WTC11 (cell line): ENCODE measurements at regions not wholly inside any gene's neighbourhood (a gene's known extent, or its start where the extent isn't known, plus 50 kb on each side); places are given as distances from the start of the nearest gene placed in this dataset.
"Not testable (repeated sequence)": the region's sequence is repeated elsewhere in the genome, so short reads cannot be mapped to it uniquely, and the experiment has no call there.

Source experiments
- ATAC-seq: fragments of 200-7000 bp; cut with Tn5 transposase; 2 replicates; pipeline ENCODE4 v1.10.0; 2021; ENCODE audit warnings: mild to moderate bottlenecking, moderate library complexity
- CTCF ChIA-PET: fragments of 300-600 bp; sonication (Branson Sonifier 250); formaldehyde crosslinking; loops from one replicate; lab custom pipeline; 2021; ENCODE audit warnings: antibody characterized with exemption; lab: Charles Lee
- POLR2A ChIA-PET: fragments of 350-600 bp; sonication (Branson Sonifier 250); formaldehyde crosslinking; loops from one replicate; lab custom pipeline; 2021; ENCODE audit warnings: antibody characterized with exemption; lab: Charles Lee
- DNase-seq: peaks from one replicate; pipeline ENCODE4 v3.0.0; 2021; ENCODE audit warnings: low spot score
- H3K27ac Mint-ChIP-seq: 2 replicates; pipeline ENCODE4 v1.8.0; 2021; ENCODE audit warnings: mixed read lengths
- H3K27me3 Mint-ChIP-seq: 2 replicates; pipeline ENCODE4 v1.8.0; 2021; ENCODE audit warnings: low read depth, mild to moderate bottlenecking, moderate library complexity, mixed read lengths
- H3K36me3 Mint-ChIP-seq: 2 replicates; pipeline ENCODE4 v1.8.0; 2021; ENCODE audit warnings: mixed read lengths
- H3K4me1 Mint-ChIP-seq: 2 replicates; pipeline ENCODE4 v1.8.0; 2022; ENCODE audit warnings: mixed read lengths
- H3K4me3 Mint-ChIP-seq: 2 replicates; pipeline ENCODE4 v1.8.0; 2021; ENCODE audit warnings: mild to moderate bottlenecking, moderate library complexity, mixed read lengths
- H3K9me3 Mint-ChIP-seq: 2 replicates; pipeline ENCODE4 v1.8.0; 2021; ENCODE audit warnings: mixed read lengths
- ATF1 ChIP-seq: sonication (generic); formaldehyde crosslinking; IDR thresholded peaks from 2 replicates; pipeline ENCODE4 v1.8.1; 2023; ENCODE audit warnings: mild to moderate bottlenecking, moderate library complexity, missing genetic modification reagents
- CBFB ChIP-seq: sonication (generic); formaldehyde crosslinking; IDR thresholded peaks from 2 replicates; pipeline ENCODE4 v1.8.1; 2022; ENCODE audit warnings: mild to moderate bottlenecking, low read depth, missing genetic modification reagents
- CDX4 ChIP-seq: fragments of 250-450 bp; sonication (Bioruptor Pico); IDR thresholded peaks from 2 replicates; pipeline ENCODE4 v1.9.0; 2021; ENCODE audit warnings: moderate library complexity, mild to moderate bottlenecking, inconsistent platforms, borderline replicate concordance
- CREM ChIP-seq: sonication (generic); formaldehyde crosslinking; IDR thresholded peaks from 2 replicates; pipeline ENCODE4 v1.8.1; 2022; ENCODE audit warnings: mild to moderate bottlenecking, missing genetic modification reagents, moderate library complexity
- E2F4 ChIP-seq: sonication (generic); formaldehyde crosslinking; IDR thresholded peaks from 2 replicates; pipeline ENCODE4 v1.8.1; 2022; ENCODE audit warnings: low read depth, mild to moderate bottlenecking, moderate library complexity, missing genetic modification reagents, borderline replicate concordance
- ERG ChIP-seq: fragments of 250-450 bp; sonication (Bioruptor Pico); IDR thresholded peaks from 2 replicates; pipeline ENCODE4 v1.8.0; 2021; ENCODE audit warnings: mild to moderate bottlenecking
- FOXP1 ChIP-seq: sonication (generic); formaldehyde crosslinking; IDR thresholded peaks from 2 replicates; pipeline ENCODE4 v1.8.0; 2022; ENCODE audit warnings: missing genetic modification reagents, mild to moderate bottlenecking, moderate library complexity, borderline replicate concordance
- JAZF1 ChIP-seq: fragments of 250-450 bp; sonication (Bioruptor Pico); IDR thresholded peaks from 2 replicates; pipeline ENCODE4 v1.9.0; 2021; ENCODE audit warnings: moderate library complexity, mild to moderate bottlenecking, inconsistent platforms
- NR3C1 ChIP-seq: sonication (generic); formaldehyde crosslinking; conservative IDR thresholded peaks from 2 replicates; pipeline ENCODE4 v1.8.1; 2023; ENCODE audit warnings: low read depth, mild to moderate bottlenecking, missing genetic modification reagents
- TP53 ChIP-seq: sonication (generic); formaldehyde crosslinking; IDR thresholded peaks from 2 replicates; pipeline ENCODE4 v1.8.1; 2023; ENCODE audit warnings: mild to moderate bottlenecking, missing genetic modification reagents
- USF2 ChIP-seq: sonication (generic); formaldehyde crosslinking; IDR thresholded peaks from 2 replicates; pipeline ENCODE4 v1.8.1; 2023; ENCODE audit warnings: mild to moderate bottlenecking, missing genetic modification reagents, moderate library complexity
- ZBTB21 ChIP-seq: sonication (generic); formaldehyde crosslinking; IDR thresholded peaks from 2 replicates; pipeline ENCODE4 v1.8.1; 2023; ENCODE audit warnings: mild to moderate bottlenecking, missing genetic modification reagents, borderline replicate concordance
- ZNF396 ChIP-seq: fragments of 250-450 bp; sonication (Bioruptor Pico); IDR thresholded peaks from 2 replicates; pipeline ENCODE4 v1.8.0; 2021; ENCODE audit warnings: mild to moderate bottlenecking, moderate library complexity, borderline replicate concordance
- TF ChIP-seq, protein P1 (sequence below): sonication (generic); formaldehyde crosslinking; IDR thresholded peaks from 2 replicates; pipeline ENCODE4 v1.8.1; 2022; ENCODE audit warnings: mild to moderate bottlenecking, moderate library complexity, missing genetic modification reagents
- TF ChIP-seq, protein P2 (sequence below): fragments of 250-450 bp; sonication (Bioruptor Pico); IDR thresholded peaks from 2 replicates; pipeline ENCODE4 v1.9.0; 2021; ENCODE audit warnings: mild to moderate bottlenecking, borderline replicate concordance
- TF ChIP-seq, protein P3 (sequence below): sonication (generic); formaldehyde crosslinking; IDR thresholded peaks from 2 replicates; pipeline ENCODE4 v1.8.1; 2023; ENCODE audit warnings: mild to moderate bottlenecking, missing genetic modification reagents
- TF ChIP-seq, protein P4 (sequence below): sonication (generic); formaldehyde crosslinking; IDR thresholded peaks from 2 replicates; pipeline ENCODE4 v1.8.0; 2023; ENCODE audit warnings: mild to moderate bottlenecking, missing genetic modification reagents

DNA sequence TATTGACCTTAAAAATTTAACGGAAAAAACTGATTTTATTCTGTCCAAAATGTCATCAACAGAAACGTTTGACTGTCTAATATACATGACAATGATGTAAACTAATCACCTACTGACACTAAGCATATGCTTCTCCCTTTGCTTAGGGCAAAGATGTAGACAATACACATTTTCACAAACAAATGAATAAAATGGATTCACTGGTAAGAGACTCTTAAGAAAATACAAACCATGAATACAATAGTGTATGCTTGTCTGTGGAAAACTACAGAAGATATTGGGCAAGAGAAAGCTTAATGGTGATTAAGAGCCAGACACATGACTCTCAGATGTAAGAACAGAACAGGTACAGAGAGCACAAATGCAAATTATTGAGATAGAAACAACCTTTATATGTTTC is 1248.7 kb downstream of the FSCB start (continued):
- TF ChIP-seq USF2 = no peak
- TF ChIP-seq, protein P1, sequence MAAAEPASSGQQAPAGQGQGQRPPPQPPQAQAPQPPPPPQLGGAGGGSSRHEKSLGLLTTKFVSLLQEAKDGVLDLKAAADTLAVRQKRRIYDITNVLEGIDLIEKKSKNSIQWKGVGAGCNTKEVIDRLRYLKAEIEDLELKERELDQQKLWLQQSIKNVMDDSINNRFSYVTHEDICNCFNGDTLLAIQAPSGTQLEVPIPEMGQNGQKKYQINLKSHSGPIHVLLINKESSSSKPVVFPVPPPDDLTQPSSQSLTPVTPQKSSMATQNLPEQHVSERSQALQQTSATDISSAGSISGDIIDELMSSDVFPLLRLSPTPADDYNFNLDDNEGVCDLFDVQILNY = no peak
- TF ChIP-seq, protein P2, sequence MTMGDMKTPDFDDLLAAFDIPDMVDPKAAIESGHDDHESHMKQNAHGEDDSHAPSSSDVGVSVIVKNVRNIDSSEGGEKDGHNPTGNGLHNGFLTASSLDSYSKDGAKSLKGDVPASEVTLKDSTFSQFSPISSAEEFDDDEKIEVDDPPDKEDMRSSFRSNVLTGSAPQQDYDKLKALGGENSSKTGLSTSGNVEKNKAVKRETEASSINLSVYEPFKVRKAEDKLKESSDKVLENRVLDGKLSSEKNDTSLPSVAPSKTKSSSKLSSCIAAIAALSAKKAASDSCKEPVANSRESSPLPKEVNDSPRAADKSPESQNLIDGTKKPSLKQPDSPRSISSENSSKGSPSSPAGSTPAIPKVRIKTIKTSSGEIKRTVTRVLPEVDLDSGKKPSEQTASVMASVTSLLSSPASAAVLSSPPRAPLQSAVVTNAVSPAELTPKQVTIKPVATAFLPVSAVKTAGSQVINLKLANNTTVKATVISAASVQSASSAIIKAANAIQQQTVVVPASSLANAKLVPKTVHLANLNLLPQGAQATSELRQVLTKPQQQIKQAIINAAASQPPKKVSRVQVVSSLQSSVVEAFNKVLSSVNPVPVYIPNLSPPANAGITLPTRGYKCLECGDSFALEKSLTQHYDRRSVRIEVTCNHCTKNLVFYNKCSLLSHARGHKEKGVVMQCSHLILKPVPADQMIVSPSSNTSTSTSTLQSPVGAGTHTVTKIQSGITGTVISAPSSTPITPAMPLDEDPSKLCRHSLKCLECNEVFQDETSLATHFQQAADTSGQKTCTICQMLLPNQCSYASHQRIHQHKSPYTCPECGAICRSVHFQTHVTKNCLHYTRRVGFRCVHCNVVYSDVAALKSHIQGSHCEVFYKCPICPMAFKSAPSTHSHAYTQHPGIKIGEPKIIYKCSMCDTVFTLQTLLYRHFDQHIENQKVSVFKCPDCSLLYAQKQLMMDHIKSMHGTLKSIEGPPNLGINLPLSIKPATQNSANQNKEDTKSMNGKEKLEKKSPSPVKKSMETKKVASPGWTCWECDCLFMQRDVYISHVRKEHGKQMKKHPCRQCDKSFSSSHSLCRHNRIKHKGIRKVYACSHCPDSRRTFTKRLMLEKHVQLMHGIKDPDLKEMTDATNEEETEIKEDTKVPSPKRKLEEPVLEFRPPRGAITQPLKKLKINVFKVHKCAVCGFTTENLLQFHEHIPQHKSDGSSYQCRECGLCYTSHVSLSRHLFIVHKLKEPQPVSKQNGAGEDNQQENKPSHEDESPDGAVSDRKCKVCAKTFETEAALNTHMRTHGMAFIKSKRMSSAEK = no peak
- no peak for TF ChIP-seq TP53 (CRISPR knock-in tag)
- TF ChIP-seq NR3C1 (CRISPR knock-in tag) = no peak
- TF ChIP-seq E2F4 (CRISPR knock-in tag) = no peak

GRCh38 chr14:43256996-43257395 is 1250.1 kb downstream of the FSCB start:
- ATAC-seq, POLR2A ChIA-PET, H3K9me3 Mint-ChIP-seq, DNase-seq, H3K4me1 Mint-ChIP-seq, H3K36me3 Mint-ChIP-seq, H3K27ac Mint-ChIP-seq, CTCF ChIA-PET, H3K4me3 Mint-ChIP-seq, H3K27me3 Mint-ChIP-seq: not testable (repeated sequence)

DNA sequence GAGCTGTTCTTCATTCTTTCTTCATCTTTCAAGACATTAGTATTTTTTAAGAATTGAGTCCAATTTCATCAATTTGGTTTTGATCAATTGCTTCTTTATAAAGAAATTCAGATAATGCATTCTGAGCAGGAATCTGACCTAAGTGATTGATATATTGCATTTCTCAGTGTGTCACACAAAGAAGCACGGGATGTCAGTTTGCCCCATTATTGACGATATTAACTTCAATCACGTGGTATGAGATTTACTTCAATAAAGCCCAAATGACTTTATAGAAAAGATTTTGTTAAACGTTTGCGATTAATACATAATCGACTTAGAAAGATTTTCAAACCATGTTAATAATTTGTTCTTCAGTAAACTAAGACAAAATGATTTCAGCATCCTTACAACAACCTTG is 1254.2 kb downstream of the FSCB start:
- no peak overlapping the region for H3K4me3 Mint-ChIP-seq
- no peak for ATAC-seq
- H3K9me3 Mint-ChIP-seq = no peaks in the 10 kb centered on the region
- DNase-seq = no peak
- no peaks in the 10 kb centered on the region for H3K27me3 Mint-ChIP-seq
- TF ChIP-seq ATF1 (CRISPR knock-in tag) (no peak), ERG (CRISPR knock-in tag) (no peak), JAZF1 (CRISPR knock-in tag) (no peak), FOXP1 (no peak), ZBTB21 (no peak), ZNF396 (CRISPR knock-in tag) (no peak), CBFB (no peak), CDX4 (CRISPR knock-in tag) (no peak), CREM (CRISPR knock-in tag) (no peak)
- TF ChIP-seq, protein P3, sequence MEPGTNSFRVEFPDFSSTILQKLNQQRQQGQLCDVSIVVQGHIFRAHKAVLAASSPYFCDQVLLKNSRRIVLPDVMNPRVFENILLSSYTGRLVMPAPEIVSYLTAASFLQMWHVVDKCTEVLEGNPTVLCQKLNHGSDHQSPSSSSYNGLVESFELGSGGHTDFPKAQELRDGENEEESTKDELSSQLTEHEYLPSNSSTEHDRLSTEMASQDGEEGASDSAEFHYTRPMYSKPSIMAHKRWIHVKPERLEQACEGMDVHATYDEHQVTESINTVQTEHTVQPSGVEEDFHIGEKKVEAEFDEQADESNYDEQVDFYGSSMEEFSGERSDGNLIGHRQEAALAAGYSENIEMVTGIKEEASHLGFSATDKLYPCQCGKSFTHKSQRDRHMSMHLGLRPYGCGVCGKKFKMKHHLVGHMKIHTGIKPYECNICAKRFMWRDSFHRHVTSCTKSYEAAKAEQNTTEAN (CRISPR knock-in tag) = no peak
- TF ChIP-seq, protein P4, sequence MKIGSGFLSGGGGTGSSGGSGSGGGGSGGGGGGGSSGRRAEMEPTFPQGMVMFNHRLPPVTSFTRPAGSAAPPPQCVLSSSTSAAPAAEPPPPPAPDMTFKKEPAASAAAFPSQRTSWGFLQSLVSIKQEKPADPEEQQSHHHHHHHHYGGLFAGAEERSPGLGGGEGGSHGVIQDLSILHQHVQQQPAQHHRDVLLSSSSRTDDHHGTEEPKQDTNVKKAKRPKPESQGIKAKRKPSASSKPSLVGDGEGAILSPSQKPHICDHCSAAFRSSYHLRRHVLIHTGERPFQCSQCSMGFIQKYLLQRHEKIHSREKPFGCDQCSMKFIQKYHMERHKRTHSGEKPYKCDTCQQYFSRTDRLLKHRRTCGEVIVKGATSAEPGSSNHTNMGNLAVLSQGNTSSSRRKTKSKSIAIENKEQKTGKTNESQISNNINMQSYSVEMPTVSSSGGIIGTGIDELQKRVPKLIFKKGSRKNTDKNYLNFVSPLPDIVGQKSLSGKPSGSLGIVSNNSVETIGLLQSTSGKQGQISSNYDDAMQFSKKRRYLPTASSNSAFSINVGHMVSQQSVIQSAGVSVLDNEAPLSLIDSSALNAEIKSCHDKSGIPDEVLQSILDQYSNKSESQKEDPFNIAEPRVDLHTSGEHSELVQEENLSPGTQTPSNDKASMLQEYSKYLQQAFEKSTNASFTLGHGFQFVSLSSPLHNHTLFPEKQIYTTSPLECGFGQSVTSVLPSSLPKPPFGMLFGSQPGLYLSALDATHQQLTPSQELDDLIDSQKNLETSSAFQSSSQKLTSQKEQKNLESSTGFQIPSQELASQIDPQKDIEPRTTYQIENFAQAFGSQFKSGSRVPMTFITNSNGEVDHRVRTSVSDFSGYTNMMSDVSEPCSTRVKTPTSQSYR (CRISPR knock-in tag) = no peak
- ChIA-PET POLR2A (no interaction called here), CTCF (no interaction called here)
- H3K4me1 Mint-ChIP-seq = no peaks in the 10 kb centered on the region
- H3K27ac Mint-ChIP-seq = no peak overlapping the region
- no peaks in the 10 kb centered on the region for H3K36me3 Mint-ChIP-seq
